ENCODE measurements at regions not wholly inside any gene's neighbourhood (a gene's known extent, or its start where the extent isn't known, plus 50 kb on each side); places are given as distances from the start of the nearest gene placed in this dataset.
"Not testable (repeated sequence)": the region's sequence is repeated elsewhere in the genome, so short reads cannot be mapped to it uniquely, and the experiment has no call there.

- Histone ChIP-seq H3K36me3 (ENCODE audit: control insufficient read depth in 5 of 5, insufficient read depth in 5 of 5, low read length in 5 of 5) (no peaks in the 10 kb centered on the region), H3K4me3 (ENCODE audit: low read depth in 1 of 5, low read length in 5 of 5) (no peak overlapping the region), H3K9me3 (ENCODE audit: control insufficient read depth in 5 of 5, low read length in 5 of 5) (no peaks in the 10 kb centered on the region), H3K9ac (ENCODE audit: low read length in 5 of 5) (no peak overlapping the region), H3K4me1 (ENCODE audit: control insufficient read depth in 5 of 5, insufficient read depth in 5 of 5, low read length in 5 of 5) (no peaks in the 10 kb centered on the region), H3K27me3 (ENCODE audit: control insufficient read depth in 5 of 5, insufficient read depth in 4 of 5, low read length in 5 of 5) (no peaks in the 10 kb centered on the region), H3K27ac (ENCODE audit: low read depth, low read length) (no peak overlapping the region)
Observed at GRCh38 chr11:81253244-81253643, 1480.4 kb downstream of the FAM181B start.

DNA sequence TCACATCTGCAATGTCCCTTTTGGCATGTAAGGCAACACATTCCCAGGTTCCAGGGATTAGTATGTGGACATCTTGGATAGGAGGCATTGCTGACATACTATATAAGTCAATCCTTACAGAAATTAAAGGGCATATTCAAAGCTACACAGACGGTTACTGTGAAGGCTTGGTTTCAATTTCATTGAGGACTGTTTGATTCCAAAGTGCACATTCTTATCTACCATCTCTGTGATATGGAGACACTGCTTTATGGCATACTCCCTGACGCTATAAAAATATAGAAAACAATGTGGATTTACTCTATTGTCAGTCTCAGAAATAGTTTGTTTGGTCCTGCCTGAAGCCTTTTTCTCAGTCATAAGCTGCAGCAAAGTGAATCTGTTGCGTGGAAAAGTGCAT is 1486.7 kb downstream of the FAM181B start:
- Histone ChIP-seq H3K9me3 (ENCODE audit: control insufficient read depth in 5 of 5, low read length in 5 of 5) (no peaks in the 10 kb centered on the region), H3K27me3 (ENCODE audit: control insufficient read depth in 5 of 5, insufficient read depth in 4 of 5, low read length in 5 of 5) (no peaks in the 10 kb centered on the region), H3K4me1 (ENCODE audit: control insufficient read depth in 5 of 5, insufficient read depth in 5 of 5, low read length in 5 of 5) (no peaks in the 10 kb centered on the region), H3K36me3 (ENCODE audit: control insufficient read depth in 5 of 5, insufficient read depth in 5 of 5, low read length in 5 of 5) (no peaks in the 10 kb centered on the region), H3K27ac (ENCODE audit: low read depth, low read length) (no peak overlapping the region), H3K4me3 (ENCODE audit: low read depth in 1 of 5, low read length in 5 of 5) (no peak overlapping the region), H3K9ac (ENCODE audit: low read length in 5 of 5) (no peak overlapping the region)

DNA sequence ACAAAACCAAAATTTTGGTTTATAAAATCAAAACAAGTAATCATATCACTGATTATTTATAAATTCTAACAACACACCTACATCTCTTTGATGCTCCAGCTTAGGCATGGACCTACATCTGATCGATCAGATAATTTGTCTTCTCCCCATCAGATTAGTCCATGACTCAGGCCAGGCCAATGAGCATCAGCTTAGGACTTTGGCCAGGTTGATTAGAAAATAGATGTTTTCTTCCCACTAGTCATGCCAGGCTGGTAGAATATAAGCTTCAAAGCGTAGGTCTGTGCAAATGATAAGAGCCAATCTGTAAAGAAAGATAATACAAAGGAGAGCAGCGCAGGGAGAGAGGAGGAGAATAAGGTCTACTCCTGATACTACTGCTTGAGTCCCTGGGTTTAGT is 1487.9 kb downstream of the FAM181B start:
- Histone ChIP-seq H3K27me3 (ENCODE audit: control insufficient read depth in 5 of 5, insufficient read depth in 4 of 5, low read length in 5 of 5) (no peaks in the 10 kb centered on the region), H3K9me3 (ENCODE audit: control insufficient read depth in 5 of 5, low read length in 5 of 5) (no peaks in the 10 kb centered on the region), H3K4me1 (ENCODE audit: control insufficient read depth in 5 of 5, insufficient read depth in 5 of 5, low read length in 5 of 5) (no peaks in the 10 kb centered on the region), H3K36me3 (ENCODE audit: control insufficient read depth in 5 of 5, insufficient read depth in 5 of 5, low read length in 5 of 5) (no peaks in the 10 kb centered on the region), H3K27ac (ENCODE audit: low read depth, low read length) (no peak overlapping the region), H3K9ac (ENCODE audit: low read length in 5 of 5) (no peak overlapping the region), H3K4me3 (ENCODE audit: low read depth in 1 of 5, low read length in 5 of 5) (no peak overlapping the region)

GRCh38 chr11:81241672-81242275 is 1491.9 kb downstream of the FAM181B start:
- no peak overlapping the region for H3K27ac ChIP-seq (ENCODE audit: low read depth, low read length)

DNA sequence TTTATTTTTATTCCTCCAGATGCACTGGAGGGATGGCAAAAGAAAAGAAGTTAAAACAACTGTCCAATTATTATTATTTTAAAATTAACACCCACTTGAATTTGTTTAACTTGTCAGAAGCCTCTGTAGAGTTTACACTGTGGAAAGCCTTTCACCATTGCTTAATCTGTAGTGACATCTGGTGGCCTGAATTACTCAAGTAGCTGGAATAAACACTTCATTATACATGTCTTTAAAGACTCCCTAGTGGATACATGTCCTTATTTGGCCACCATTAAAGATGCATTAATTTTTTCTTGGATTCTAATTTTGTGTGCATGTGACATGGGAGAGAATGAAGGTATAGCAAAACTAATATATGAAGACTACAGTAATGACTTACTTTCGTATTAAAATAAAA is 1496.5 kb downstream of the FAM181B start:
- H3K4me3 ChIP-seq (ENCODE audit: low read depth in 1 of 5, low read length in 5 of 5) = no peak overlapping the region
- H3K9me3 ChIP-seq (ENCODE audit: control insufficient read depth in 5 of 5, low read length in 5 of 5) = no peaks in the 10 kb centered on the region
- H3K27ac ChIP-seq (ENCODE audit: low read depth, low read length) = no peak overlapping the region
- H3K27me3 ChIP-seq (ENCODE audit: control insufficient read depth in 5 of 5, insufficient read depth in 4 of 5, low read length in 5 of 5) = no peaks in the 10 kb centered on the region
- no peak overlapping the region for H3K9ac ChIP-seq (ENCODE audit: low read length in 5 of 5)
- H3K36me3 ChIP-seq (ENCODE audit: control insufficient read depth in 5 of 5, insufficient read depth in 5 of 5, low read length in 5 of 5) = no peaks in the 10 kb centered on the region
- H3K4me1 ChIP-seq (ENCODE audit: control insufficient read depth in 5 of 5, insufficient read depth in 5 of 5, low read length in 5 of 5) = no peaks in the 10 kb centered on the region

More at GRCh38 chr11:81241672-81242275, 1491.9 kb downstream of the FAM181B start:
- no peaks in the 10 kb centered on the region for H3K4me1 ChIP-seq (ENCODE audit: control insufficient read depth in 5 of 5, insufficient read depth in 5 of 5, low read length in 5 of 5)
- no peak overlapping the region for H3K9ac ChIP-seq (ENCODE audit: low read length in 5 of 5)
- H3K9me3 ChIP-seq (ENCODE audit: control insufficient read depth in 5 of 5, low read length in 5 of 5) = no peaks in the 10 kb centered on the region
- no peaks in the 10 kb centered on the region for H3K36me3 ChIP-seq (ENCODE audit: control insufficient read depth in 5 of 5, insufficient read depth in 5 of 5, low read length in 5 of 5)
- no peaks in the 10 kb centered on the region for H3K27me3 ChIP-seq (ENCODE audit: control insufficient read depth in 5 of 5, insufficient read depth in 4 of 5, low read length in 5 of 5)
- no peak overlapping the region for H3K4me3 ChIP-seq (ENCODE audit: low read depth in 1 of 5, low read length in 5 of 5)

DNA sequence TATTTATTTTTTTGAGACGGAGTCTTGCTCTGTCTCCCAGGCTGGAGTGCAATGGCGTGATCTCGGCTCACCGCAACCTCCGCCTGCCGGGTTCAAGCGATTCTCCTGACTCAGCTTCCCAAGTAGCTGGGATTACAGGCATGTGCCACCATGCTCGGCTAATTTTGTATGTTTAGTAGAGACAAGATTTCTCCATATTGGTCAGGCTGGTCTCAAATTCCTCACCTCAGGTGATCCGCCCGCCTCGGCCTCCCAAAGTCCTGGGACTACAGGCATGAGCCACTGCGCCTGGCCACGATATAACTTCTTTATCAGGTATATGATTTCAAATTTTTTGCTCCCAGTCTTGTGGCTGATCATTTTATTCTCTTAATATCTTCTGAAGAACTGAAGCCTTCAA is 1506.3 kb downstream of the FAM181B start:
- H3K4me3 ChIP-seq (ENCODE audit: low read depth in 1 of 5, low read length in 5 of 5); H3K36me3 ChIP-seq (ENCODE audit: control insufficient read depth in 5 of 5, insufficient read depth in 5 of 5, low read length in 5 of 5): not testable (repeated sequence)

GRCh38 chr11:81224396-81224795 is 1509.3 kb downstream of the FAM181B start:
- no peaks in the 10 kb centered on the region for H3K27me3 ChIP-seq (ENCODE audit: control insufficient read depth in 5 of 5, insufficient read depth in 4 of 5, low read length in 5 of 5)
- no peak overlapping the region for H3K27ac ChIP-seq (ENCODE audit: low read depth, low read length)
- no peaks in the 10 kb centered on the region for H3K9me3 ChIP-seq (ENCODE audit: control insufficient read depth in 5 of 5, low read length in 5 of 5)
- H3K4me1 ChIP-seq (ENCODE audit: control insufficient read depth in 5 of 5, insufficient read depth in 5 of 5, low read length in 5 of 5) = no peaks in the 10 kb centered on the region
- H3K36me3 ChIP-seq (ENCODE audit: control insufficient read depth in 5 of 5, insufficient read depth in 5 of 5, low read length in 5 of 5) = no peaks in the 10 kb centered on the region
- no peak overlapping the region for H3K4me3 ChIP-seq (ENCODE audit: low read depth in 1 of 5, low read length in 5 of 5)
- H3K9ac ChIP-seq (ENCODE audit: low read length in 5 of 5) = no peak overlapping the region

More for the DNA sequence above, 1506.3 kb downstream of the FAM181B start:
- H3K27me3 ChIP-seq (ENCODE audit: control insufficient read depth in 5 of 5, insufficient read depth in 4 of 5, low read length in 5 of 5); H3K4me1 ChIP-seq (ENCODE audit: control insufficient read depth in 5 of 5, insufficient read depth in 5 of 5, low read length in 5 of 5); H3K27ac ChIP-seq (ENCODE audit: low read depth, low read length); H3K9me3 ChIP-seq (ENCODE audit: control insufficient read depth in 5 of 5, low read length in 5 of 5); H3K9ac ChIP-seq (ENCODE audit: low read length in 5 of 5): not testable (repeated sequence)

GRCh38 chr11:81222491-81222890 is 1511.2 kb downstream of the FAM181B start:
- Histone ChIP-seq H3K9ac (ENCODE audit: low read length in 5 of 5) (no peak overlapping the region), H3K4me1 (ENCODE audit: control insufficient read depth in 5 of 5, insufficient read depth in 5 of 5, low read length in 5 of 5) (no peaks in the 10 kb centered on the region), H3K27me3 (ENCODE audit: control insufficient read depth in 5 of 5, insufficient read depth in 4 of 5, low read length in 5 of 5) (no peaks in the 10 kb centered on the region), H3K4me3 (ENCODE audit: low read depth in 1 of 5, low read length in 5 of 5) (no peak overlapping the region), H3K27ac (ENCODE audit: low read depth, low read length) (no peak overlapping the region), H3K36me3 (ENCODE audit: control insufficient read depth in 5 of 5, insufficient read depth in 5 of 5, low read length in 5 of 5) (no peaks in the 10 kb centered on the region), H3K9me3 (ENCODE audit: control insufficient read depth in 5 of 5, low read length in 5 of 5) (no peaks in the 10 kb centered on the region)

DNA sequence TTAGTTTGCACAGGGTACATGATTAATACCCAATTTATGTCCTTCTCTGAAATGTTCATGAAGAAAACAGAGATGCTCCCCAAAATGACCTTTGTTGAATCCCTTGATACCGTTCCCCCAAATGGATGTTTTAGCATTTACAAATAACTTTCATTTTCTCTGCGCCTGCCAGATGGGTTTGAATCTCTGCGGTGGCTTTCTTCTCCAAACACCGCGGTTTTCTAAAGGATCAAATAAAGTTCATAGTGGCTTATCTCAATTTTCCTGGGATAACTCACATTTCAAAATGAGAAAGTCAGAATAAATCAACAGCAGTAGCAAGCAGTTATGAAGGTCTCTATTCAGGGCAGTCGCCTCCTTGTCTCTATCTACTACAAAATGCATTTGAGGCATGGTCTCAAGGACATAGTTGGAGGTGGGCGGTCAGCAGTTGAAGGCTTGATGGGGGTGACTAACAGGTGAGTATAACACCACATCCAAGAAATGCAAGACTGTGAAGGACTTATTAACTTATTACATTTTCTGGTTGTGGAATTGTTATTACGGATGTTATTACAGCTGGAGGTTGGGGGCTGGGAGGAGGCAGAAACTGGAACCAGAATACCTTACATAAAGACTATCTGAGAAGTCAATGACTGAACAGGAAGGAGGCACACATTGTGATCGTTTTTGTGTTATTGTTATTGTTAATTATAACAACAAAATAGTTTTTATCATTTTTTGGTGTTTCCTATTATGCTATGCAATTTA is 1513.3 kb downstream of the FAM181B start:
- Histone ChIP-seq H3K27ac (ENCODE audit: low read depth, low read length) (no peak overlapping the region), H3K4me1 (ENCODE audit: control insufficient read depth in 5 of 5, insufficient read depth in 5 of 5, low read length in 5 of 5) (no peaks in the 10 kb centered on the region), H3K27me3 (ENCODE audit: control insufficient read depth in 5 of 5, insufficient read depth in 4 of 5, low read length in 5 of 5) (no peaks in the 10 kb centered on the region), H3K4me3 (ENCODE audit: low read depth in 1 of 5, low read length in 5 of 5) (no peak overlapping the region), H3K9me3 (ENCODE audit: control insufficient read depth in 5 of 5, low read length in 5 of 5) (no peaks in the 10 kb centered on the region), H3K36me3 (ENCODE audit: control insufficient read depth in 5 of 5, insufficient read depth in 5 of 5, low read length in 5 of 5) (no peaks in the 10 kb centered on the region), H3K9ac (ENCODE audit: low read length in 5 of 5) (no peak overlapping the region)

GRCh38 chr11:81219661-81220060 is 1514.0 kb downstream of the FAM181B start:
- Histone ChIP-seq H3K4me1 (ENCODE audit: control insufficient read depth in 5 of 5, insufficient read depth in 5 of 5, low read length in 5 of 5) (no peaks in the 10 kb centered on the region), H3K9ac (ENCODE audit: low read length in 5 of 5) (no peak overlapping the region), H3K4me3 (ENCODE audit: low read depth in 1 of 5, low read length in 5 of 5) (no peak overlapping the region), H3K9me3 (ENCODE audit: control insufficient read depth in 5 of 5, low read length in 5 of 5) (no peaks in the 10 kb centered on the region), H3K27ac (ENCODE audit: low read depth, low read length) (no peak overlapping the region), H3K36me3 (ENCODE audit: control insufficient read depth in 5 of 5, insufficient read depth in 5 of 5, low read length in 5 of 5) (no peaks in the 10 kb centered on the region), H3K27me3 (ENCODE audit: control insufficient read depth in 5 of 5, insufficient read depth in 4 of 5, low read length in 5 of 5) (no peaks in the 10 kb centered on the region)

Measured in subcutaneous abdominal adipose tissue (tissue), 5 donors.